ENCODE measurements at regions not wholly inside any gene's neighbourhood (a gene's known extent, or its start where the extent isn't known, plus 50 kb on each side); places are given as distances from the start of the nearest gene placed in this dataset.
"Not testable (repeated sequence)": the region's sequence is repeated elsewhere in the genome, so short reads cannot be mapped to it uniquely, and the experiment has no call there.

GRCh38 chr5:71821029-71821428, 102.0 kb downstream of the CARTPT start:
- Histone ChIP-seq H3K27ac (no peak overlapping the region), H3K27me3 (no peaks in the 10 kb centered on the region), H3K4me3 (no peak overlapping the region), H3K4me1 (replicated peaks in 1 of 2) (no peaks in the 10 kb centered on the region), H3K36me3 (replicated peaks in 1 of 2) (no peaks in the 10 kb centered on the region), H3K9me3 (replicated peaks in 1 of 3) (peaks cover 0 to 6% (median 0%) of the 10 kb centered on the region in 3 donors)
- TF ChIP-seq POLR2A (IDR thresholded peaks at IDR 0.05) (no peak), CTCF (IDR thresholded peaks at IDR 0.05) (no peak)
- no peak for DNase-seq
- 80 to 96% (median 90%) methylated on average over 1 of the region's 1 CpG for WGBS, 4 donors
- intact Hi-C loops (cut with DNase I) = no loop called here

GRCh38 chr5:71822065-71822464, 103.0 kb downstream of the CARTPT start:
- H3K36me3 ChIP-seq (replicated peaks in 1 of 2); H3K4me3 ChIP-seq; DNase-seq; H3K27me3 ChIP-seq; intact Hi-C loops (cut with DNase I); H3K27ac ChIP-seq; H3K4me1 ChIP-seq (replicated peaks in 1 of 2): not testable (repeated sequence)
- H3K9me3 ChIP-seq (replicated peaks in 1 of 3) = peaks cover 0 to 14% (median 0%) of the 10 kb centered on the region in 3 donors

GRCh38 chr5:71825992-71826391, 106.9 kb downstream of the CARTPT start:
- intact Hi-C loops (cut with DNase I) = no loop called here
- H3K36me3 ChIP-seq (replicated peaks in 1 of 2) = no peaks in the 10 kb centered on the region
- H3K4me1 ChIP-seq (replicated peaks in 1 of 2) = peaks cover 4 to 16% of the 10 kb centered on the region in 2 donors
- WGBS, 4 donors = 69 to 100% (median 79%) methylated on average over 1 of the region's 1 CpG
- H3K9me3 ChIP-seq (replicated peaks in 1 of 3) = peaks cover 0 to 14% (median 0%) of the 10 kb centered on the region in 3 donors
- no peak for DNase-seq
- no peak overlapping the region for H3K27ac ChIP-seq
- no peaks in the 10 kb centered on the region for H3K27me3 ChIP-seq
- no peak for TF ChIP-seq CTCF (IDR thresholded peaks at IDR 0.05)
- TF ChIP-seq POLR2A (IDR thresholded peaks at IDR 0.05) = no peak
- H3K4me3 ChIP-seq = no peak overlapping the region

GRCh38 chr5:71828291-71829040, 109.4 kb downstream of the CARTPT start:
- Histone ChIP-seq H3K4me1 (replicated peaks in 1 of 2) (peaks cover 4 to 22% of the 10 kb centered on the region in 2 donors), H3K27ac (no peak overlapping the region)

More at GRCh38 chr5:71828291-71829040, 109.4 kb downstream of the CARTPT start:
- no peak for DNase-seq
- Histone ChIP-seq H3K4me3 (no peak overlapping the region), H3K36me3 (replicated peaks in 1 of 2) (no peaks in the 10 kb centered on the region), H3K9me3 (replicated peaks in 1 of 3) (peaks cover 0 to 14% (median 0%) of the 10 kb centered on the region in 3 donors), H3K27me3 (no peaks in the 10 kb centered on the region)
- intact Hi-C loops (cut with DNase I) = no loop called here
- TF ChIP-seq POLR2A (IDR thresholded peaks at IDR 0.05) (no peak), CTCF (IDR thresholded peaks at IDR 0.05) (no peak)
- WGBS, 4 donors = 83 to 92% (median 86%) methylated on average over 2 of the region's 2 CpGs
